ENCODE measurements at regions not wholly inside any gene's neighbourhood (a gene's known extent, or its start where the extent isn't known, plus 50 kb on each side); places are given as distances from the start of the nearest gene placed in this dataset.

- H3K27ac ChIP-seq: no peak overlapping the region
- CTCF ChIA-PET: no interaction called here
- POLR2A ChIA-PET (ENCODE audit: low non-redundant PET): no interaction called here
- DNase-seq (ENCODE audit: low spot score): no peak
- no peak for TF ChIP-seq CTCF (conservative IDR thresholded peaks at IDR 0.05; ENCODE audit: low read depth)
These were observed 403.1 kb upstream of the SEMA3C start for GRCh38 chr7:81321949-81322348.

- H3K27ac ChIP-seq: no peak overlapping the region
- ChIA-PET CTCF (interaction anchor here (0.5 kb wide), 1 partner anchor 17 kb away, joined by 3 read pairs; no protein-coding TSS in a partner anchor), POLR2A (ENCODE audit: low non-redundant PET) (no interaction called here)
- TF ChIP-seq CTCF (conservative IDR thresholded peaks at IDR 0.05; ENCODE audit: low read depth): no peak
- no peak for DNase-seq (ENCODE audit: low spot score)
These were observed 398.9 kb upstream of the SEMA3C start for GRCh38 chr7:81317741-81318140.

DNA sequence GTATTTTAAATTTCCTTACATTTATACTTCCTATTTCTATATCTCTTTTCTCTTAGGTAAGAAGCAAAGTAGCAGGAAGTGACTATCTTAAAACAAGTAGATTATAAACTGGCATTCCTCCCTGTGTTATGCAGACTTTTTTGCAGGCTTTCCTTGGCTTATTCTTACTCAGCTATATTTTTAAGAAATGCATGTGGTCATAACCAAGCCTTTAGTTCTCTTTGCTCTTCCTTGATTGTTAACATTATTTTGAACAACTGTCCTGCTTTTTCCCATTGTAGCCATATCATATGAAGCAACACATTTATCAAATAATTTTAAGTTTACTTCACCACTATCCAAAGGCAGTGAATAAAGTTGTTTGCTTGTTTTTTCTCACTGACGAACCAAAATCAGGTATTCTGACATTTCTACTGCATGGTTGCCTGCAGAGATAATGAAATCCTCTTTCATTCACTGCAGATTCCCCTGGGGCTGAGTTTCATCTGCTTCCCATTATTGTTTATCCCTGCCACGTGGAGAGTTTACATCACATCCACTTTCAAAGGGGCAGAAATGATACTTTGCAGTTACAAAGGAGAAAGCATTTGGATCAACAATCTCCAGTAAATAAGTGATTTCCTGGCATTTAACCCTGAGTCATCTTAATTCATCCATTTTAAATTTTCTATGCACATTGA is 389.9 kb upstream of the SEMA3C start:
- no peak for DNase-seq (ENCODE audit: low spot score)
- H3K27ac ChIP-seq: no peak overlapping the region
- ChIA-PET CTCF (interaction anchor here (0.6 kb wide), 1 partner anchor 544 kb away, joined by 5 read pairs; no protein-coding TSS in a partner anchor), POLR2A (ENCODE audit: low non-redundant PET) (no interaction called here)
- no peak for TF ChIP-seq CTCF (conservative IDR thresholded peaks at IDR 0.05; ENCODE audit: low read depth)

GRCh38 chr7:81301815-81302214 is 383.0 kb upstream of the SEMA3C start:
- CTCF ChIA-PET: interaction anchor here (0.6 kb wide), 1 partner anchor 56 kb away, joined by 6 read pairs; no protein-coding TSS in a partner anchor
- TF ChIP-seq CTCF (conservative IDR thresholded peaks at IDR 0.05; ENCODE audit: low read depth): no peak
- no peak for DNase-seq (ENCODE audit: low spot score)
- H3K27ac ChIP-seq: no peak overlapping the region
- POLR2A ChIA-PET (ENCODE audit: low non-redundant PET): no interaction called here

GRCh38 chr7:81300753-81301152 is 381.9 kb upstream of the SEMA3C start:
- no peak for TF ChIP-seq CTCF (conservative IDR thresholded peaks at IDR 0.05; ENCODE audit: low read depth)
- ChIA-PET POLR2A (ENCODE audit: low non-redundant PET) (no interaction called here), CTCF (interaction anchor here (0.8 kb wide), 1 partner anchor 17 kb away, joined by 3 read pairs; no protein-coding TSS in a partner anchor)
- H3K27ac ChIP-seq: no peak overlapping the region
- no peak for DNase-seq (ENCODE audit: low spot score)

DNA sequence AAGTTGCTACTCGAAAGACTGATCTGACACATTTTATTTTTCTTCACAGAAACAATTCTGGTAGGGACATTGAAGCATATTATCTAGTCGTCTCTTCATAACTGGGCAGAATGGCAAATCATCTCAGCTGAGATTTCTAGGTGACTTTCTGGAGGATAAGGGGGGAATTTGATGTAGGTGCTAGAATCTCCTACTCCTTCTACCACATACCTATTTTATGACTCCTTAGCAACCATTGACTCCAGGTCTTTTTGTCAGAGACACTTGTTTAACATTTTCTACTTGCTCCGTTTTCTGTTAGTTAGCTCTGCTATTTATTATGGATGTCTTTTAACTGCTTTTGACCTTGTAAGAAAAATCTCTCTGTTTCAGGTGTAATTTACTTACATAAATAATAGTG is 380.9 kb upstream of the SEMA3C start:
- H3K27ac ChIP-seq: no peak overlapping the region
- ChIA-PET POLR2A (ENCODE audit: low non-redundant PET) (no interaction called here), CTCF (no interaction called here)
- DNase-seq (ENCODE audit: low spot score): peak; percentile 8
- TF ChIP-seq CTCF (conservative IDR thresholded peaks at IDR 0.05; ENCODE audit: low read depth): no peak
